ENCODE measurements at regions not wholly inside any gene's neighbourhood (a gene's known extent, or its start where the extent isn't known, plus 50 kb on each side); places are given as distances from the start of the nearest gene placed in this dataset.

GRCh38 chr20:50305636-50306477, 115.2 kb downstream of the CEBPB start:
- TF ChIP-seq CTCF (IDR thresholded peaks at IDR 0.05; ENCODE audit: extremely low read depth in 1 of 2, insufficient read depth in 1 of 2, low read depth in 1 of 2, low read length in 2 of 2) (no peak), MAX (IDR thresholded peaks at IDR 0.05; ENCODE audit: insufficient read depth, insufficient read length) (no peak), POLR2A (IDR thresholded peaks at IDR 0.05; ENCODE audit: low read depth, low read length) (no peak), POLR2AphosphoS5 (IDR thresholded peaks at IDR 0.05; ENCODE audit: insufficient read depth, low read depth, low read length) (no peak), FOS (IDR thresholded peaks at IDR 0.05; ENCODE audit: borderline replicate concordance, insufficient read depth, low read length) (no peak), JUN (IDR thresholded peaks at IDR 0.05; ENCODE audit: borderline replicate concordance, insufficient read depth, insufficient read length, low read depth) (no peak), EZH2 (IDR thresholded peaks at IDR 0.05; ENCODE audit: borderline replicate concordance, low read depth, low read length, severe bottlenecking) (no peak), GATA2 (IDR thresholded peaks at IDR 0.05; ENCODE audit: insufficient read depth, insufficient read length, low read depth, low read length) (no peak), MYC (IDR thresholded peaks at IDR 0.05; ENCODE audit: low read depth, low read length) (no peak)

All from endothelial cell of umbilical vein (primary cell).